NCI-H748 (cell line): ENCODE measurements at regions not wholly inside any gene's neighbourhood (a gene's known extent, or its start where the extent isn't known, plus 50 kb on each side); places are given as distances from the start of the nearest gene placed in this dataset.
"Not testable (repeated sequence)": the region's sequence is repeated elsewhere in the genome, so short reads cannot be mapped to it uniquely, and the experiment has no call there.

Experiments
- DNase-seq: peaks from one replicate; lab custom pipeline; 2025; ENCODE audit not compliant: unreplicated experiment; lab: John Stamatoyannopoulos, UW

DNA sequence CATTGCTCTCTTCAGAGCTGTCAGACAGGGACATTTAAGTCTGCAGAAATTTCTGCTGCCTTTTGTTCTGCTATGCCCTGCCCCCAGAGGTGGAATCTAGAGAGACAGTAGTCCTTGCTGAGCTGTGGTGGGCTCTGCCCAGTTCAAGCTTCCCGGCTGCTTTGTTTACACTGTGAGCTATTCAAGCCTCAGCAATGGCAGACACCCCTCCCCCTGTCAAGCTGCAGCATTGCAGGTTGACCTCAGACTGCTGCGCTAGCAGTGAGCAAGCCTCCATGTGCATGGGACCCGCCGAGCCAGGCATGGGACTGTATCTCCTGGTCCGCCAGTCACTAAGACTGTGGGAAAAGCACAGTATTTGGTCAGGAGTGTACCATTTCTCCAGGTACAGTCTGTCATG is 53.6 kb upstream of the MAPK10 start:
- DNase-seq = not testable (repeated sequence)

DNA sequence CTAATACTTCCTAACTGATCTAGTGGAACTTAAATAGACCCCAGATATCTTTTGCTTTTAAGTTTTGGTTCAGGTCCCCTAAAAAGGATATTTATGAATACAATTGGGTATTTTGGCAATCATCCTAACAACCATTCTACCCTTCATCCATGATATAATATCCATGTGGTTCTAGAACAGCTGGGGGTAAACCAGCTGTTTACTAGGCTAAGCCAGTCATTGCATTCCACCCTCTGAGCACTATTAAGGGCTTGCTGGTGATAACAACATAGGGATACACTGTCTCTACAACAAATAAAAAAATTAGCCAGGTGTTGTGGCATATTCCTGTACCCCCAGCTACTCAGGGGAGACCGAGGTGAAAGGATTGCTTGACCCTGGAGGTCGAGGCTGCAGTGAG is 54.8 kb upstream of the MAPK10 start:
- DNase-seq = no peak

DNA sequence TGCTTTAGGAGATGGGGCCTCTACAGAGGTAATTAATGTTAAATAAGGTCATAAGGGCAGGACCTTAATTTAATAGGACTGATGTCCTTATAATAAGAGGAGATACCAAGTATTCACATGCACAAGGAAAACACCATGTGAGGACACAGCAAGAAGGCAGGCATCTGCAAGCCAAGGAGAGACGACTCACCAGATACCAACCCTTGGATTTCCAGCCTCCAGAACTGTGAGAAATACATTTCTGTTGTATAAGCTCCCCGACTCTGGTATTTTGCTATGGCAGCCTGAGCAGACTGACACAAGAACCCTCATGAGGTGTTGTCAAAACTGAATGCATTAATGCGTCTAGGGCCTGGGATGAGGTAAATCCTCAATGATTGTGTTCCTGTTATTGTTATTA is 56.2 kb upstream of the MAPK10 start:
- no peak for DNase-seq

DNA sequence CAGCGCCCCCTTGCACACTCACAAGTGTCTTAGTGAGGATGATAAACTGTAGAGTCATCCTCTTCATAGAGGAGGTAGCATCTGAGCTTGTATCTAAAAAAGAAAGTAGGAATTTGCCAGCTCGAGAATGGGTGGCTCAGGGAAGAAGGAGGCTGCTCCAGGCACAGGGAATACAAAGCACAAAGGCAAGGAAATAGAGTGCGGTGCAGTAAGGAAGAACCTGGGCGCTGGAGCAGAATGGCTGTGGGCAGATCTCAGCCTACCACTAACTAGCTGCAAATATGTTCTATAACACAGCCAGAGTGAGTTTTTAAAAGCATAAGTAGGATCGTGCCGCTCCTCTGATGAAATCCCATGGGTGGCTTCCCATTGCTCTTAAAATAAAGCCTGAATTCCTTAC is 61.6 kb upstream of the MAPK10 start:
- no peak for DNase-seq

DNA sequence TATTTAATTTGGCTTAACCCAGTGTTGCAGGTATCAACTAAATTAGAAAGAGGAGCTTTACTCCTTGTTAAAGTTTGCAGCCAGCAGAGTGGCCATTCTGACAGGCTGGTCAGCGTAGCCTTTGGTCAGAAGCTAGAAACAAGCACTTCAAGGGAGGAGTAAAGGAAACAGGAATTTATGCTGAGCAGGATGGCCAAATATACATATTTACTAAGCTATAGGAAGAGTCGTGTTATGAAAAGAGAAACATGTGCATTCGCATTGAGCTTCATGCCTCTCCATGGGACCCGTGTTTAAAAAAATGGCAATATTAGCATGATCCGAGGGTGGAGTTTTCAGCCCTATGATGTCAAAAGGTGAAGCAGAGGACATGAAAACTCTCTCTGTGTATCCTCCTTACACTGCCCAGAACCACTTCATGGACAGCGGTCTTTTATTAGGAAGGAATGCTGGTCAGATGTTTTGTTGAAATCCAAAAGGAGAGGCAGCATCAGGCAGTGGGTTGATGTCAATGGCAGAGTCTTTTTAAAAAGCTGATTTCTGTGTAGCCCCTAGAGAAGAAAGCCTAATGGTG is 71.8 kb upstream of the MAPK10 start:
- DNase-seq = no peak

DNA sequence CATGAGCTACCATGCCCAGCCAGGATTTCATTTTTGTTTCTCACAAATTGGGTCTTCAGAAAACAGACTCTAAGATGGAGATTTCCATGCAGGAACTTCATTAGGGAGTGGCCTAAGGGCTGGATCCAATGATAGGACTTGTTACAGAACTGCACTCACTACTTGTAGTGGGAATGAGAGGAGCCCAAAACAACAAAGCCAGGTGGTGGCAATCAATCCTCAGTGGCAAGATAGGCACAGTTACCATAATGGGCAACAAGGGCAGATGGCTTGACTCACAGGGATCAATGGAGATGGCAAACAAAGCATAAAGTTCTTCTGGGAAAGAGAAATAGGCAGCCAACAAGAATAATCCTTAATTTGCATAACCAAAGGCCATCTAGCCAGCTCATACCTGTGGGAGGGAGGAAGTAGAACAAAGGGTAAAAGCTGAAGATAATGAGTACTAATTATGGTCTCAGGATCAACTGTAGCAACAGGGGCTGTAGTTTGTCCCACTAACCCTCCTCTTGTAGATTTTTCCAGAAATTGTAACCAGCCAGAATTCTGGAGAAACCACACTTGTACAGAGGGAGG is 72.8 kb upstream of the MAPK10 start:
- peak; percentile 21 for DNase-seq

DNA sequence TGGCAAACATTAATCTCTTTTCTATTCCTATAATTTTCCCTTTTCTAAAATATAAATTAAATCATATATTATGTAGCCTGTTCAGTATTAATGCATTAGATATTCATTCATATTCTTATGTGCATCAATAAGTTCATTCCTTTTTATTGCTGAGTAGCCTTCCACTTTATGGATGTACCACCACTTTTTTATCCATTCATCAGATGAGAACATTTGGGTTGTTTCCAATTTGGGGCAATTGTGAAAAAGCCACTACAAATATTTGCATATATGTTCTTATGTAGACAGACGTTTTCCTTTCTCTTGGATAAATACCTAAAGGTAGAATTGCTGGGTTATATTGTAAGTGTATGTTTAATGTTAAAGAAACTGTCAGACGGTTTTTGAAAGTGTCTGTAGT is 79.4 kb upstream of the MAPK10 start:
- DNase-seq = no peak

DNA sequence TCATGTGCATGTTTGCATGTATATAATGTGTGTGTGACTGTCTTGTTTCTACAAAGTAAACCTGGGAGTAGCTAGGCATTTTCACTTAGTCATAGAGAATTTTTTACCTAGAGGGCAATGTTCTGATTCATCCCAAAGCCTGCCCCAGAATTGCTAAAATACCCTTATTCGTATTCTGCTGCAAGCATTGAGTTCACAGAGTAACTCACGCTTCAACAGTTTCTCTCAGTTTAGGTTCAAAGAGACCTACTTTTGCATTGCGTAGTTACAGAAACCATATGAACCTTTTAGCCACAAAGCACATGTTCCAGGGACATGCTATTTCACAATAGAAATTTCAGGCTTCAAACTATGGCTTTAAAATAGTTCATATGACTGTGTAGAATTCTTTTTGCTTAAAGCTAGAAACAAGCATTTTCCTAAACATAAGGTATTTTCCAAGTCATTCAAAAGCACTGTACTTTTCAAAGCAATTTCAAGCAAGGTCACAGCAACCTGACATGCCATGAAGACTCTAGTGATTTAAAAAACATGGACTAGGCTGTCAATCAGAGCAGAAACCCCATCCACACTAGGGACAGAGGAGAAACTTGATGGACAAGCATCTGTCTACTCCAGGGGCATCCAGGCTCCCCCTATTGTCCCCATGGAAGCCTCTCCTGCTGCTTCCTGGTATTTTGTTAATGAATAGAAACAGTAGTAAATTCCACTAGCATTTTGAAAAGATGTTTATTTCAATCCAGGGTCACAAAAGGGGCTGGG is 81.5 kb upstream of the MAPK10 start:
- DNase-seq = no peak

DNA sequence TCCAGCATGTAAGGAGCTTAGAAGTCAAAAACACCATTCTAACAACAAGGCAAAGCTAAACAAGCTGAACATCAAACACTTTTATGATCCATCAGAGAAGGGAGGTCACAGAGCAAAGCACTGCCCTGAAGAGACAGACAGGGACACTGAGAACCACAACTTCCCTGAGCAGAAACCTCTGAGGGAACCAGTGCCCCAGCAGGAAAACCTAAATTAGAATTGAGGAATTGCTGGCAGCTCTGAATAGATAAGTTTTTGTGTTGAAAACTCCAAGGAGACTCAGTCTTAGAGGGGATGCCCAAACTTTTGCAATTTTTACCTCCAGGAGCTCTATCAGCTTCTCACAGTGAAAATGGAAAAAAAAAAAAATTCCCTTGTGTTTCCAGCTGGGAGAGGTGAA is 83.0 kb upstream of the MAPK10 start:
- no peak for DNase-seq

DNA sequence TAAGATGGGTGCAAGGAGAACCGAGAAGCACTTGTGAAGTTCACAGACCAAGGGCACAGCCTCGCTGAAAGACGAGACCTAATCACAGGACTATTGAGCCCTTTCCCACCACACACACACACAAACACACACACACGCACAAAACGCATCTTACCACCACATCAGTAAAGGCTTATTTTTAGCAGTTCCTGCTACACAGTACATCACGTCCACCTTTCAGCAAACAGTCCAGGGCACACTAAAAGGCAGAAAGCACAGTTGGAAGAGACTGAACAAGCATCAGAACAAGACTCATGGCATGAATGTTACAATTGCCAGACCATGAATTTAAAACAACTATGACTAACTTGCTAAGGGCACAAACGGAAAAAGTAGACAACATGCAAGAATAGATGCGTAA is 83.6 kb upstream of the MAPK10 start:
- DNase-seq = no peak

DNA sequence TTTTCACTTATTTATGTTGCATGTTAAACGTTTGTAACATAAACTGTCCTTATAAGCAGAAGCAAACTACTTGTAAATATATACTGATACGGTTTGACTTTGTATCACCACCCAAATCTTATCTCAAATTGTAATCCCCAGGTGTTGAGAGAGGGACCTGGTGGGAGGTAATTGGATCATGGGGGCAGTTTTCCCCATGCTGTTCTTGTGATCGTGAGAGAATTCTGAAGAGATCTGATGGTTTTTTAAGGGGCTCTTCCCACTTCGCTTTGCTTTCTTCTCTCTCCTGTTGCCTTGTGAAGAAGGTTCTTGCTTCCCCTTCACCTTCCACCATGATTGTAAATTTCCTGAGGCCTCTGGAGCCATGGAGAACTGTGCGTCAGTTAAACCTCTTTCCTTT is 87.1 kb upstream of the MAPK10 start:
- no peak for DNase-seq

DNA sequence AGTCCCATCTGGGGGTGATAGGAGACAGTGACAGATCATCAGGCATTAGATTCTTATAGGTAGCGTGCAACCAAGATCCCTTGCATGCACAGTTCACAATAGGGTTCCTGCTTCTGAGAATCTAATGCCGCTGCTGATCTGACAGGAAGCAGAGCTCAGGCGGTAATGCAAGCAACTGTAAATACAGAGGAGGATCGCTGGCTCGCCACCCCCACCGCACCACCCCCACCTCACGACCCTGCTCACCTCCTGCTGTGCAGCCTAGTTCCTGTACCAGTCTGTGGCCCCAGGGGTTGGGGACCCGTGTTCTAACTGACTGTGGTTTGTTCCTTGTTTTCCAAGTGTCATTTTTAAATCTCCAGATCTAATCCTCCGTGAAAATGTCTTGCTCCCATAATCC is 89.0 kb upstream of the MAPK10 start:
- peak; percentile 10 for DNase-seq

DNA sequence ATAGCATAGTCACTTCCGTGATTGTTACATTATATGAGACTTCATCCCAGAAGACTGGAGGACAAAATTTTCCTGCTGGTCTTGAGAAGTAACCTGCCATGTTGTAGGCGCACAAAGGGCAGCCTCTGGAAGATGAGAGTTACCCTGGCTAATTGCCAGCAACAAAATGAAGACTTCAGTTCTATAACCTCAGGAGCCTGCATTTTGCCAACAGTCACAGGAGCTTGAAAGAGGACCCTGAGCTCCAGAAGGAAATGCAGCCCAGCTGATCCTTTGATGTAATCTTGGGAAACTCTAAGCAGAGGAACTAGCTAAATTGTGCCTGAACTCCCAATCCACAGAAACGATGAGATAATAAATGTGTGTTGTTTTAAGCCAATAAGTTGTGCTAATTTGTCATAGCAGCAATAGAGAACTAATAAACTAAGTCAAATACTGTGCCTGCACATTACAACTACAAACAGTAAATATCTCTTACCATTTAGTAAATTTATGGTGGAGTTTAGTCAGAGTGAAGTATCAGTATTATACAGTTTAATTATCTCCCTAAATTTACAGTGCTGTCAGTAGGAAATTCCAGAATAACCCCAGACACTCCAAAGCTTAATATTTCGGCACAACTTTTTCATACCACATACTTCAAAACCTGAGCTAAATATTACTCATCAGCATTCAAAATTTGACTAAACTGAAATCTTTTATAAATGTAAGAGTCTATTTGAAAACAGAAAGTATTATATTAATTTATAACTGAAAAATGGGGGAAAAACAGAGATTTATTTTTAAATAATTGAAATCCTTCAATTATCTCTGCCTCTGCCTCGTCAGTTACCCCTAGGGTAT is 90.1 kb upstream of the MAPK10 start:
- no peak for DNase-seq

DNA sequence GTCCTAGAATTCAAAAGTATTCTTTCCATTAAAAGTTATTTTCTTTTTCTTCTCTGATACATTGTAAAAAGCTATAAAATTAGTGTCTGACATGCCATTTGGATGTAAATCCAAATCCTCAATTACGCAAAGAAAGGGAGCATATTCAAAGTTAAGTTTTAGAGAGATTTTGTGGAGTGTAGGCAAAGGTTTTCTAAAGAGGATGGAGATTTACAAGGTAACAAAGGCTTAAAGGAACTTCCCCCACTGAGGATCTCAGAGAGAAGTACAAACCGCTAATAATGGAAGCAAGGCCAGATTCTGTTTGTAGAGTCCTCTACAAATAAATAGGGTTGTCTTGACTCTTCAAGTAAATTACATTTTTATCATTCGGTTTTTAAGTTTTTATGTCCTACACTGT is 91.0 kb upstream of the MAPK10 start:
- DNase-seq = no peak

DNA sequence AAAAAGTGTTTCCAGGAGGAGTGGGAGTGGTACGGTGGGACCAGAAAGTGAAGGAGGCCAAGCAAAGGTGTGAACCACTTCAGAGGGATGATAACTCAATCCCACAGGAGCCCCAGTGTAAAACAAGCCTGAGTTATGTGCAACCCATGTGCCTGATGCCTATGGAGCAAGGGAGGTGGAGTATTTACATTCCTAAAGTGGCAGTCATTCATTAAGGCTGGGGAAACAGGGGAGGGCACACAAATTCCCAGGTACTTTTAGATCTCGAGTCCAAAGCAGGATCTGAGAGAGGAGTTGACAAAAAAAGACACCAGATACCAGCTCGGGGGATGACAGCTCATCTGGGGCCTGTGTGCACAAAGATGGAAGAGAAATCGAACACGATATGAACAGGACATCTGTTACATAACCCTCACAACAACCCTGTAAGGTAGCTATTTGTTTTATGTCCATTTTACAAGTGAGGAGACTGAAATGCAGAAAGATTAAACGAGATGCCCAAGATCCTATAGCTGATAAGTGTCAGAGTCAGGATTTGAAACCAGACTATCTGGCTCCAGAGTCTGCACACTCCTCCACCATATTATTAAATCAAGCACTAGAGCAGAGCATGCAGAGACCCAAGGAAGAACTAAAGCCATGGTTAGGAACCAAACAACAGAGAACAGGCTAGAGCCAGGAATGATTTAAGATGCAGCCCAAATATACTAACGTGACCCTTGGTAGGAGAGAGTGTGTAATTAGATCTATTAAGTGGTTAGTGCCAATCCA is 91.9 kb upstream of the MAPK10 start:
- no peak for DNase-seq

DNA sequence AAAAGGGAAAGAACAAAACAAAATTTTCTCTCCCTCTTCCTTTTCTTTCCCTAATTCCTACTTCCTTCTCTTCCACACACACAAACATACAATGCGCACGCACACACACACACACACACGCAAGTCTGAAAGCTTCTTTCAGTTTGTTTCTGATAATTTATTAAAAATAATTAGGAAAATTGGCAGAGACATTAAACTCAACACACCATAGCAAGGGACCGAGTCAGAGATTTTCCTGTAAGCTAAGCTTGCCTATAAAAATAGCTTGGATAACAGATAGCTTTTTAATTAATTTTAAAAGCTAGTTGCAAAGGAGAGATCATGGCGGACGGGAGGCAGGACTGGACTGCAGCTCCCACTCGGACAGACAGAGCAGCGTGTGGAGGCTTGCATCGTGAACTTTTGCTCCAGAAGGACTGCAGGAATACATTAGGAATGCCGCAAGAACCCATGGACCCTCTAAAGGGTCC is 92.6 kb upstream of the MAPK10 start:
- peak; percentile 37 for DNase-seq

DNA sequence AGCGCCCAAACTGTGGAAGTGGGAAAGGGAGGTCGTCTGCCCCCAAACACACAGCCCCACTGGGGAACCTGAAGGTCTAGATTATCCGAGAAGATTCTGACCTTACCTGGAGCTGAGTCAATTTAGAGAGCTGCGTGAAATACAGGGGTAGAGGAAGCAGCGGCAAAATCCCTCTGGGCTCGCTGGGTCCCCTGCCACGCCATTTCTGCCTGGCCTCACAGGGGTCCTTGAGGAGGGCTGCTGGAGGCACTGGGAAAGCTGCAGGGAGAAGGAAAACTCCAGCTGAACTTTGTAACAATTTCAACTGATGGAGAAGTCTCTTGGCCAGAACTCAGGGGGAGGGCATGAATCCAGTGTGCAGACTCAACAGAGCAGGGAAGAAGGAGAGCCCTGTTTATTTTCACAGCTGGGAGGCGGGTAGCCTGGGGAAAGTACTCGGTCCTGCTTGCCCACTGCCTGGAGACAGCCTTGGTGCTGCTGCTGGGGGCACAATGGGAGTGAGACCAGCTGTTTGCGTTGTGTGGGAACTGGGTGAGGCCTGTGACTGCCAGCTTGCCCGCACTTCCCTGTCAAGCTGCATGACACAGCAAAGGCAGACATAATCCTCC is 93.2 kb upstream of the MAPK10 start:
- peak; percentile 50 for DNase-seq

DNA sequence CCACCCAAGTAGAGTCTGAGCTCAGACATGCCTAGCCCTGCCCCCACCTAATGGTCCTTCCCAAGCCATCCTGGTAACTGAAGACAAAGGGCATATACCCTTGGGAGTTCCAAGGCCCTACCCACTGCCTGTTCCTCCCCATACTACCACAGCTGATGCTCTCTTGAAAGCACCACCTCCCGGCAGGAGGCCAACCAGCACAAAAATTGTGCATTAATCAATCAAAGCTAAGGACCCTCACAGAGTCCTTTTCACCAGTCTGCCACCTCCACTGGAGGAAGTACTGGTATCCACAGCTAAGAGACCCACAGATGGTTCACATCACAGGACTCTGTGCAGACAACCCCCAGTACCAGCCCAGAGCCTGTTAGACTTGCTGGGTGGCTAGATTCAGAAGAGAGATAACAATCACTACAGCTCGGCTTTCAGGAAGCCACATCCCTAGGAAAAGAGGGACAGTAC is 93.8 kb upstream of the MAPK10 start:
- peak; percentile 28 for DNase-seq

DNA sequence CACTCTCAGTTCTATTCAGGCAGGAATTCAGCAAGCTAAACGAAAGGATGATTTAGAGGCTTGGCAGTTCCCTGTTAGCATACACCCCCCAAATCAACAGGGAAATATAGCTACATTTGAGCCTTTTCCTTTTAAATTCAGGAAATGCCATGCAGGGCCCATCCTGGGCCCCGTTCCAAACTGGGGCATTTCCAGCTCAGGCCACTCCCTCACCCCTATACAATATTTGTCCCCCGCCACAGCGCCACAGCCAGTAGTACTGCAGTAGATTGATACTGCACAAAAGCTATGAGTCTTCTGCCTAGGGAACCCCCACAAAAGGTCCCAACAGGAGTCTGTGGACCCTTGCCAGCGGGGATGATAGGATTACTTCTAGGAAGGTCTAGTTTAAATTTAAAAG is 102.0 kb upstream of the MAPK10 start:
- DNase-seq = no peak

DNA sequence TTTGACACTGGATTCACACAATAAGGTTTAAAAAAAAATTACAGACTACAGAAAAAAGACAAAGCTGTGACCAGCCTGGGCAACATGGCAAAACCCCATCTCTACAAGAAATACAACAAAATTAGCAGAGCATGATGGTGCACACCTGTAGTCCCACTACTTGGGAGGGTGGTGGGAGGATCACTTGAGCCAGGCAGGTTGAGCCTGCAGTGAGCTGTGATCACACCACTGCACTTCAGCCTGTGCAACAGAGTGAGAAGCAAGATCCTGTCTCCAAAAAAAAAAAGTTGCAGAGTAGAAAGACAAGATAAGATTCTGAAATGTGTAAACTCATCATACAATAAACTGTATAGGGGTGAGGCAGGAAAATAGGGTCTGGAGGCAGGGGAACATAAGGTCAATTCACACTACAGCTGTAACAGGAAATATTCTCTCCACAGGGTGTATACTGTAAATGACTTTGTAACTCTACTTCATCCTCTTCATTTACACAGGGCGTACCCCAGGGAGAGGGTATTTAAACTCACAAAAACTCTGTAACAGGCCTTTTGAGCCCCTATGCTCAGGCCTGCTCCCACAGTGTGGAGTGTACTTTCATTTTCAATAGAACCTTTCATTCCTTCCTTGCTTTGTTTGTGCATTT is 112.6 kb upstream of the MAPK10 start:
- no peak for DNase-seq
